Prostate gland (tissue), 2 donors: ENCODE measurements at regions not wholly inside any gene's neighbourhood (a gene's known extent, or its start where the extent isn't known, plus 50 kb on each side); places are given as distances from the start of the nearest gene placed in this dataset.

Source experiments
- CTCF ChIP-seq, 4 experiments: fragments of 200-600 bp in 2 of 4; fragments of 450-650 bp in 2 of 4; sonication (generic) in 2 of 4; IDR thresholded peaks; 1 replicate in 3 of 4; 2 replicates in 1 of 4; pipeline ENCODE4 v1.5.1; 2016 to 2019; ENCODE audit warnings: antibody characterized with exemption in 4 of 4, mild to moderate bottlenecking in 2 of 4, moderate library complexity in 2 of 4
- POLR2A ChIP-seq: fragments of 450-650 bp; IDR thresholded peaks from one replicate; pipeline ENCODE4 v1.6.1; 2016; ENCODE audit warnings: antibody characterized with exemption, mild to moderate bottlenecking
- POLR2AphosphoS5 ChIP-seq: sonication (generic); formaldehyde crosslinking; IDR thresholded peaks from one replicate; pipeline ENCODE4 v1.6.1; 2017; ENCODE audit warnings: antibody characterized with exemption

GRCh38 chr22:46039535-46039934 is 62.6 kb upstream of the WNT7B start:
- TF ChIP-seq POLR2A = no peak
- TF ChIP-seq CTCF (IDR thresholded peaks at IDR 0.05) = no peak
- TF ChIP-seq POLR2AphosphoS5 = no peak
